T1000 (cell line): ENCODE measurements at regions not wholly inside any gene's neighbourhood (a gene's known extent, or its start where the extent isn't known, plus 50 kb on each side); places are given as distances from the start of the nearest gene placed in this dataset.

Experiments used
- DNase-seq: peaks from one replicate; lab custom pipeline; 2025; ENCODE audit warnings: mixed read lengths; lab: John Stamatoyannopoulos, UW

GRCh38 chr6:140138311-140139010 is 764.0 kb upstream of the CITED2 start:
- no peak for DNase-seq

- DNase-seq, result no peak
These were observed 759.8 kb upstream of the CITED2 start for GRCh38 chr6:140134224-140134623.

- DNase-seq, result no peak
These were observed 755.6 kb upstream of the CITED2 start for GRCh38 chr6:140130074-140130473.

GRCh38 chr6:140124498-140124897 is 750.0 kb upstream of the CITED2 start:
- DNase-seq, result no peak

GRCh38 chr6:140108167-140108566 is 733.7 kb upstream of the CITED2 start:
- no peak for DNase-seq

- no peak for DNase-seq
These were observed 732.8 kb upstream of the CITED2 start for GRCh38 chr6:140107216-140107615.

- DNase-seq, result no peak
These were observed 731.4 kb upstream of the CITED2 start for GRCh38 chr6:140105857-140106256.

GRCh38 chr6:140105241-140105640 is 730.8 kb upstream of the CITED2 start:
- no peak for DNase-seq

GRCh38 chr6:140101818-140102217 is 727.4 kb upstream of the CITED2 start:
- no peak for DNase-seq

GRCh38 chr6:140101367-140101766 is 726.9 kb upstream of the CITED2 start:
- no peak for DNase-seq

- no peak for DNase-seq
These were observed 721.1 kb upstream of the CITED2 start for GRCh38 chr6:140095532-140095931.

- no peak for DNase-seq
These were observed 717.4 kb upstream of the CITED2 start for GRCh38 chr6:140091895-140092294.

GRCh38 chr6:140090871-140091270 is 716.4 kb upstream of the CITED2 start:
- DNase-seq, result no peak

- no peak for DNase-seq
These were observed 708.9 kb upstream of the CITED2 start for GRCh38 chr6:140083375-140083774.

GRCh38 chr6:140082867-140083297 is 708.4 kb upstream of the CITED2 start:
- no peak for DNase-seq

GRCh38 chr6:140079328-140079727 is 704.9 kb upstream of the CITED2 start:
- no peak for DNase-seq

GRCh38 chr6:140078561-140079125 is 704.2 kb upstream of the CITED2 start:
- DNase-seq, result no peak

- DNase-seq, result no peak
These were observed 703.5 kb upstream of the CITED2 start for GRCh38 chr6:140077827-140078560.

GRCh38 chr6:140076105-140076504 is 701.7 kb upstream of the CITED2 start:
- DNase-seq, result no peak

- DNase-seq, result no peak
These were observed 699.0 kb upstream of the CITED2 start for GRCh38 chr6:140073456-140073855.

- no peak for DNase-seq
These were observed 697.2 kb upstream of the CITED2 start for GRCh38 chr6:140071601-140072062.

- DNase-seq, result no peak
These were observed 696.5 kb upstream of the CITED2 start for GRCh38 chr6:140070846-140071473.

- DNase-seq, result no peak
These were observed 695.1 kb upstream of the CITED2 start for GRCh38 chr6:140069576-140069975.
